ENCODE measurements at regions not wholly inside any gene's neighbourhood (a gene's known extent, or its start where the extent isn't known, plus 50 kb on each side); places are given as distances from the start of the nearest gene placed in this dataset.

DNA sequence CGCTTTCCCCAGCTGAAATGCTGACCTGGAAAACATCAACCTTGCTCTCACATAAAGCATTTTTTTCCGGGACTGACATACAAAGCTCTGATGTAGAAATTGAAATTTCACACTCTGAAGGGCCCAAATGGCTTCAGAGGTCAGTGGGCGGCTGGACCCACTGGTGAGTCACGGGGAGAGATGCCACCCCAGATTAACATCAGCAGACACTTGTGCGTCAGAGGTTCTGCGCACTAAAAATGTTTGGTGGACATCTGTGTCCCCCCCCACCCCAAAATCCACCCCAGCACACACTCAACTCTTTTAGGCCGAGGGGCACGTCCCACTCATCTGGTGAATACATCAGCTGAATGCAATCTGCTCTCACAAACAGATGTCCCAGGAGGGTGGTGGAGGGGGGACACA lies 208.9 kb downstream of the ASB1 start:
- TF ChIP-seq, protein P1, sequence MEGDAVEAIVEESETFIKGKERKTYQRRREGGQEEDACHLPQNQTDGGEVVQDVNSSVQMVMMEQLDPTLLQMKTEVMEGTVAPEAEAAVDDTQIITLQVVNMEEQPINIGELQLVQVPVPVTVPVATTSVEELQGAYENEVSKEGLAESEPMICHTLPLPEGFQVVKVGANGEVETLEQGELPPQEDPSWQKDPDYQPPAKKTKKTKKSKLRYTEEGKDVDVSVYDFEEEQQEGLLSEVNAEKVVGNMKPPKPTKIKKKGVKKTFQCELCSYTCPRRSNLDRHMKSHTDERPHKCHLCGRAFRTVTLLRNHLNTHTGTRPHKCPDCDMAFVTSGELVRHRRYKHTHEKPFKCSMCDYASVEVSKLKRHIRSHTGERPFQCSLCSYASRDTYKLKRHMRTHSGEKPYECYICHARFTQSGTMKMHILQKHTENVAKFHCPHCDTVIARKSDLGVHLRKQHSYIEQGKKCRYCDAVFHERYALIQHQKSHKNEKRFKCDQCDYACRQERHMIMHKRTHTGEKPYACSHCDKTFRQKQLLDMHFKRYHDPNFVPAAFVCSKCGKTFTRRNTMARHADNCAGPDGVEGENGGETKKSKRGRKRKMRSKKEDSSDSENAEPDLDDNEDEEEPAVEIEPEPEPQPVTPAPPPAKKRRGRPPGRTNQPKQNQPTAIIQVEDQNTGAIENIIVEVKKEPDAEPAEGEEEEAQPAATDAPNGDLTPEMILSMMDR (IDR thresholded peaks at IDR 0.05), result no peak
- TF ChIP-seq EP300 (IDR thresholded peaks at IDR 0.05) (no peak), POLR2A (IDR thresholded peaks at IDR 0.05; ENCODE audit: low read depth) (no peak), POLR2AphosphoS5 (IDR thresholded peaks at IDR 0.05) (no peak)

All from esophagus muscularis mucosa (tissue), 4 donors.